ENCODE measurements at regions not wholly inside any gene's neighbourhood (a gene's known extent, or its start where the extent isn't known, plus 50 kb on each side); places are given as distances from the start of the nearest gene placed in this dataset.
A peak's percentile ranks its signal among the peaks of the same experiment; 100 is the strongest.
"Not testable (repeated sequence)": the region's sequence is repeated elsewhere in the genome, so short reads cannot be mapped to it uniquely, and the experiment has no call there.

DNA sequence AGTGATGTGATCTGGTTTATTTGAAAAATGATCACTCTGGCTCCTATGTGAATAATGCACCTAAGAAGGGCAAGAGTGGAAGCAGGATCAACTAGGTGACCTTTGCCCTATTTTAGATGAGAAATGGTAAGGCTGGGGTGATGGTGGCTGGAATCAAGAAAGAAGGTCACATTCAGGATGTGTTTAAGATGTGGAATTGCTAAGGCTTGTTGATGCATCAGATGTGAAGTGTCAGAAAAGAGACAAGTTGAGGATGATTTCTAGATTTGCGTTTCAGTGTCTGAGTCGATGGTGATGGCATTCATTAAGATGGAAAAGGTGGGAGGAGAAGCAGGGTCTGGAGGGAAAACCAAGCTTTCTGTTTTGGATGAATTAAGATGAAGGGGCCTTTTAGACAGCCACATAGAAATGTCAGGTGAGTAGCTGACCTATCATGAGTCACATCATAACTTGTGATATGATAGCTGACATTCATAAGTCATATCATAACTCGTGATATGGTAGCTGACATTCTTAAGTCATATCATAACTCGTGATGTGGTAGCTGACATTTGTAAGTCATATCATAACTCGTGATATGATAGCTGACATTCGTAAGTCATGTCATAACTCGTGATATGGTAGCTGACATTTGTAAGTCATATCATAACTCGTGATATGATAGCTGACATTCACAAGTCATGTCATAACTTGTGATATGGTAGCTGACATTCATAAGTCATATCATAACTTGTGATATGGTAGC lies 101.2 kb upstream of the SEC11C start:
- no peak for DNase-seq

- not testable (repeated sequence) for DNase-seq
Observed at GRCh38 chr18:59039040-59039320, 100.7 kb upstream of the SEC11C start.

- DNase-seq = no peak
Observed at GRCh38 chr18:59039449-59039848, 100.2 kb upstream of the SEC11C start.

DNA sequence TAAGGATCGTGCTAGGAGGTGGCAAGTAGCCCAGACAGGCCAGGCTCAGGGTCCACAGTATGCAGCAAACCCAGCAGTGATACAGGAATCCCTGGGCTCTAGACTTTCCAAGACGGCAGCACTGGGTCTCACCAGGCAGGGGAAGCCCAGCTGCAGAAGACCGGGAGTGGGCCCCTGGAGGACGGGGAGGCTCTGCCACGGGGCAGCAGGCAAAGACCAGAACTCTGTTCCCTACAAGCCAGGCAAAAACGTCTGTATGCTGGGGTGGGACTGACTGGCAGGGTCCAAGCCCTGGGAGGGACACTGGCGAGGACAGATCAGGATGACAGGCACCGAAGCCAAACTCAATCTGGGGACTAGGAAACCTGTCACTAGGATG lies 98.9 kb upstream of the SEC11C start:
- DNase-seq = no peak

DNA sequence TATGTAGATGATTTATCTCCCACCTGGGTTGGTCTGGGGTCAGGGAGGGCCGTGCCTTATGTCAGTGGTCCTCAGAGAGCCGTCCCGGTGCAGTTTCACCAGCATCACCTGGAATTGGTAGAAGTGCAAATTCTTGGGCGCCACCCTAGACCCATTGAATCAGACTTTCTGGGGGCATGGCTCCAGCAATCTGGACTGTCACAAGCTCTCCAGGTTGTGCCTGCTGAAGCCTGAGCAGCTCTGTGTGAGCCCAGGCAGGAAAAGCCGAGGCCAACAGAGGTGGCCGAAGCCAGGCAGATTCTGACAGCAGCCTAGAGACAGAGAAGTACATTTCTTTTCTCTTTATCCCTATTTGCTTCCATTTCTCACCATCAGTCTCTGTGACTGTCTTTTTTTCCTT lies 98.4 kb upstream of the SEC11C start:
- no peak for DNase-seq

GRCh38 chr18:59041819-59042815 lies 97.6 kb upstream of the SEC11C start:
- no peak for DNase-seq

- DNase-seq = no peak
Observed at GRCh38 chr18:59044855-59045254, 94.8 kb upstream of the SEC11C start.

- DNase-seq = peak; percentile 65
Observed at GRCh38 chr18:59047321-59048047, 92.2 kb upstream of the SEC11C start.

DNA sequence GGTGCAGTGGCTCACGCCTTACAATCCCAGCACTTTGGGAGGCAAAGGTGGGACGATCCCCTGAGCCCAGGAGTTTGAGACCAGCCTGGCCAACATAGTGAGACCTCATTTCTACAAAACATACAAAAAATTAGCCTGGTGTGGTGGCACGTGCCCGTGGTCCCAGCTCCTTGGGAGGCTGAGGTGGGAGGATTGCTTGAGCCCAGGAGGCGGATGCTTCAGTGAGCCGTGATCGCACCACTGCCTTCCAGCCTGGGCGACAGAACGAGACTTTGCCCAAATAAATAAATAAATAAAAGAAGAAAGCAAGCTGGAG lies 91.7 kb upstream of the SEC11C start:
- no peak for DNase-seq

- no peak for DNase-seq
Observed at GRCh38 chr18:59048378-59048777, 91.3 kb upstream of the SEC11C start.

DNA sequence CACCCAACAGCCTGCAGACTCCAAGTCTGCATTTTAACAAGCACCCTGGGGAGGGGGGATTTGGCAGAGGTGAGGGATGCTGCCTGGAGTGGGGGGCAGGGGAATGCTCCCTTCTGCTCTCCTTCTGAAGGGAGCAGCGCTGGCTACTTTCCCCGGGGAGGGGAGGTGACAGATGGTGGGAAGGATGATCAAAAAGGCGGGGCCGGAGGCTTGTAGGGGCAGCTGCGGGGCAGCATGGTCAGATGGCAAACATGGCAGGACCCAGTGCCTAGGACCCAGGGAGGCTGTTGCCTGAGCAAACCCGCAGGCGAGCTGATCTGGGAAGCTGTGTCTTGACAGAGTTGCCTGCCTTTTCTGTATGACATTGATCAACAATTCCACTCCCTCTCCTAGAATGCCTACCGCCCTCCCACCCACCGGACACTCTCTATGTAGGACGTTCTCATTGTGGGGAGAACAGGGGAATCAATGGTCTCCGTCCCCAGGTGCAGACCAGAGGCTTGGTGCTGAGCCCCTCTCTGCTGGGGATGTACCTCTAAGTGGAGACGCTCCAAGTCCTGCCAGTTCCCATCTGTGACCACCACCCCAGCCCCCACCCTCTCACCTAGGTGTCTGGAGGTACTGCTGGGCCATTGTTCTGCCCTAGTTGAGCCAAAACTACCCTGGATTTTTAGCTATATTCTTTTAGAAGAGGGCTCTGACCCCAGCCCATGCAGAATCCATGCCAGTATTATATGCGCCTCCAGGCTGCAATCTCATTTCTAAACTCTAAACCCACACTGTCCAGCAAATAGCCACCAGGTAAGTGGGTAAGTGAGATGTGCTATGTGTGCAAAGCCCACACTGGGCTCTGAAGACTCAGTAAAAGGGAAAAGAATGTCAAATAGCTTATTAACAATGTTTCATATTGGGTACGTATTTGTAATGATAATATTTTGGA lies 89.7 kb upstream of the SEC11C start:
- no peak for DNase-seq

- no peak for DNase-seq
Observed at GRCh38 chr18:59050661-59051057, 89.0 kb upstream of the SEC11C start.

- DNase-seq = no peak
Observed at GRCh38 chr18:59051470-59052165, 88.1 kb upstream of the SEC11C start.

DNA sequence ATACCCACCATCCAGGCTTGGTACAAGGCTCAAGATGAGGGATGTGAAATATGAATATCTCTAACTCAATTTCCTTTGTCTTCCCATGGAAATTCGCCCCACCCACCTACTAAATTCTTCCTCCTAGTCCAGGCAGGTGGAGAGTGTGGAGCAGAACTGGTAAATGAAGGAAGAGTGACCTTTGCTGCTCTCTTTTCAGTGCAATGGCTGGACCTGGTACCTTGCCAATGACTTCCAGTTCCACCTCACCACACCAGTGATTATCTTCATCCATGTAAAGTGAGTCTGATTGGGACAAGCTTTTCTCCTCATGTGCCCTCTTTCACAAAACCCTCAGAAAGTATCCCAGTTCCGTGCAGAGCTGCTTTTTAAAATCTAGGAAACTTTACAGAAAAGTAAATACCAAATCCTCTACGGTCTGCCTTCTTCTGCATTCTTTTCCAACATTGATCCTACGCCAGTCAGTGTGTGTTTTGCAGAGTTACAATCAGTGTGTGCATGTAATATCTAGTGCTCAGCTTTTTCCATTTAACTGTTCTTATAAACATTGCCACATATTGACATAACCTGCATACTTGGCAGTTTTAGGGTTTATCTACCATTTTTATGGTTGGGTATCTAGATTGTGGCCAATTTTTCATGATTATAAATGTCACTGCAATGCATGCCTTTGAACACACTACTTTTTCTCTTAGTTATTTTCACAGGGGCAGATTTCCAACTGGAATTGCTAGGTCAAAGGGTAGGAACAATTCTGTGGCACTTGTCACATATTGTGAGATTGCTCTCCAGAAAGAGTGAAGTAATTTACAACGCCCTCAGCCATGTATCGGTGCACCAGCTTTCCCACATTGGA lies 86.5 kb upstream of the SEC11C start:
- DNase-seq = no peak

DNA sequence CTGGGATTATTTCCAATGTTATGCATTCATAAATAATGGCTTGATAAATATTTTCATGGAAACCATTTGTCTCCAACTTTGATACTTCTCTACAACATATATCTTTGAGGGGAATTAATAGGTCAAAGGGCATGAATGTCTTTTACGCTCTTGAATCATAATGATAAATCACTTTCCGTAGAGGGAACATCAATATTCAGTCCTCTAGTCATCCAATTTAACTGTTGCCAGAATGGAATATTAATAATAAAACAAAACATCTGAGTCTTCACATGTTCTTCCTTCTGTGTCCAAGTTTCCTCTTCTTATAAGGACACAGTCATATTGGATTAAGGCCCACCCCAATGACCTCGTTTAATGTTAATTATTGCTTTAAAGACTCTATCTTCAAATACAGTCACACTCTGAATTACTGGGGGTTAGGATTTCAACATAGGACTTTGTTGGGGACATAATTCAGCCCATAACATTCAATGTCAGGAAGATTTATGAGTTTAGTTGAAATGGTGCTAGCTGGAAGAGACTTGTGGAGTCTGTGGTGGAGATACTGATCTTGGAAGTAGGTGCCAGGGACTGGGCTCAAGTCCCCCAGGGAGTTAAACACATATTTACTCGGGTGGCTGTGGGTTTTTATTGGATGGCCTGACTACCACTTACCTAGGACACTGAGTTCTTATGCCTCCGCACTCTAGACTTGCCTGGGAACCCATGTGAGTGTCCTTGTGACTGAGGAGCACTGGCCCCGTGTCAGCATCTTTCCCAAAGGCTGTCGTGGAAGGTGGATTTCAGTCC lies 85.0 kb upstream of the SEC11C start:
- no peak for DNase-seq

- DNase-seq = no peak
Observed at GRCh38 chr18:59055345-59056032, 84.2 kb upstream of the SEC11C start.

GRCh38 chr18:59056706-59057492 lies 82.8 kb upstream of the SEC11C start:
- DNase-seq = peak; percentile 46

DNA sequence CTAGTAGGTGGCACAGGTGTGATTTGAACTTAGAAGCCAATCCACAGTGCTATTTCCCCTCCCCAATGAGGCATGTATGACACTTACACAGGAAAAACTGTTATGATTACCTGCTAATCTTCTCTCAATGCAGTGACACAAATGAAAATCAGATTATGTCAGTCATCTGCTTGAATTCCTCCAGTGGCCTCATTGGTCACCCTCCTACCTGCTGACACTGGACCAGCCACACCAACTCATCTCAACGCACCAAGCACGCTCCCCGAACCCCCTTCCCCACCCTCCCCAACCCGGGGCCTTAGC lies 82.2 kb upstream of the SEC11C start:
- DNase-seq = no peak

DNA sequence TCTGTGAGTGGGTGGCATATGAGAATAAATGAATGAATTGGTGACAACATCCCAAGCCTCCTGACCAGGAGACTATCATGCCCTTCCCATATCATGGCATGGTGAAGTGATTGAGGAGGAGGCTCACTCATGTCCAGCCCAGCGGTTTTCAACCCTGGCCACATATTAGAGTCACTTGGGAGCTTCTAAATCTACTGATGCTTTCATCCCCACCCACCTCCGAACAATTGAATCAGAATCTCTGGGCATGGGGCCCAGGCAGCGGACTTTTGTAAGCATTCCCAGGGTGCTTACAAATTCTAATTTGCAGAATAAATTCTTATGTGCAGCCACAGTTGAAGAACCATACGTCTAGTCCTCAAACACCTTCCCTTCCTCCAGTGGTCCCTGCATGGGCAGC lies 81.7 kb upstream of the SEC11C start:
- no peak for DNase-seq

Data from NCI-H1048 (cell line).